Left ventricle myocardium inferior (tissue), 1 donor: ENCODE measurements at regions not wholly inside any gene's neighbourhood (a gene's known extent, or its start where the extent isn't known, plus 50 kb on each side); places are given as distances from the start of the nearest gene placed in this dataset.

ENCODE experiments used
- DNase-seq: peaks from one replicate; pipeline ENCODE4 v3.0.0-alpha.2; 2020
- H3K27ac ChIP-seq: fragments of 200-600 bp; replicated peaks from 2 replicates; pipeline ENCODE4 v1.8.0; 2021
- H3K27me3 ChIP-seq: fragments of 200-600 bp; 2 replicates; pipeline ENCODE4 v1.8.0; 2021; ENCODE audit warnings: low read depth
- H3K36me3 ChIP-seq: fragments of 200-600 bp; 2 replicates; pipeline ENCODE4 v1.8.0; 2021
- H3K4me1 ChIP-seq: fragments of 200-600 bp; 2 replicates; pipeline ENCODE4 v1.8.0; 2021
- H3K4me3 ChIP-seq: fragments of 200-600 bp; 2 replicates; pipeline ENCODE4 v1.8.0; 2021; ENCODE audit warnings: mild to moderate bottlenecking, moderate library complexity
- H3K9me3 ChIP-seq: fragments of 200-600 bp; replicated peaks from 2 replicates; pipeline ENCODE4 v1.8.0; 2021
- intact Hi-C: fragments of 100-400 bp; cut with micrococcal nuclease; formaldehyde crosslinking; loops from one replicate; pipeline ENCODE4 v1.11.0; 2022
- TF ChIP-seq, protein P1 (sequence below): fragments of 200-600 bp; IDR thresholded peaks from 2 replicates; pipeline ENCODE4 v1.8.0; 2021; ENCODE audit warnings: antibody characterized with exemption, mild to moderate bottlenecking, borderline replicate concordance
- donor health status: DM: no; HTN: yes; CAD: no; lungs with severe emphysema.

DNA sequence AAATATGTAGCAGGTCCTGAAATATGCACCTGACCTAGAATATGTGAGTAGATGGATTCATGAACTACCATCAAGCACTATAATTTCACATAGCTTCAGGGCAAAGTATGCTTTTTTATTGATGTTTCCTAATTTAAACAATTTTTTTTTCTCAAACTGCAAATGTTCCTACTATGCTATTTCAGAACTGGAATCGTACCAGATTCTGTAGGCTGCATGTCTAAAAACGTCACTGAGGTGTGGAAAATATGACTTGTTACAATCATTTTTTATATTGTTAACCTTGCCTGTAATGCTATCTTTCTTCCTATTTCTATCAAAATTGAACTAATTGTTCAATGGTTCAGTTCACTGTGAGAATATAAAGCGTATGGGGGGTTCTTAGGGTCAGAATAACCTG is 78.0 kb upstream of the RERGL start:
- Histone ChIP-seq H3K4me1 (peaks cover 6% of the 10 kb centered on the region), H3K4me3 (no peak overlapping the region), H3K27ac (no peak overlapping the region), H3K36me3 (no peaks in the 10 kb centered on the region), H3K9me3 (peaks cover 17% of the 10 kb centered on the region), H3K27me3 (no peaks in the 10 kb centered on the region)
- intact Hi-C loops = no loop called here
- TF ChIP-seq, protein P1, sequence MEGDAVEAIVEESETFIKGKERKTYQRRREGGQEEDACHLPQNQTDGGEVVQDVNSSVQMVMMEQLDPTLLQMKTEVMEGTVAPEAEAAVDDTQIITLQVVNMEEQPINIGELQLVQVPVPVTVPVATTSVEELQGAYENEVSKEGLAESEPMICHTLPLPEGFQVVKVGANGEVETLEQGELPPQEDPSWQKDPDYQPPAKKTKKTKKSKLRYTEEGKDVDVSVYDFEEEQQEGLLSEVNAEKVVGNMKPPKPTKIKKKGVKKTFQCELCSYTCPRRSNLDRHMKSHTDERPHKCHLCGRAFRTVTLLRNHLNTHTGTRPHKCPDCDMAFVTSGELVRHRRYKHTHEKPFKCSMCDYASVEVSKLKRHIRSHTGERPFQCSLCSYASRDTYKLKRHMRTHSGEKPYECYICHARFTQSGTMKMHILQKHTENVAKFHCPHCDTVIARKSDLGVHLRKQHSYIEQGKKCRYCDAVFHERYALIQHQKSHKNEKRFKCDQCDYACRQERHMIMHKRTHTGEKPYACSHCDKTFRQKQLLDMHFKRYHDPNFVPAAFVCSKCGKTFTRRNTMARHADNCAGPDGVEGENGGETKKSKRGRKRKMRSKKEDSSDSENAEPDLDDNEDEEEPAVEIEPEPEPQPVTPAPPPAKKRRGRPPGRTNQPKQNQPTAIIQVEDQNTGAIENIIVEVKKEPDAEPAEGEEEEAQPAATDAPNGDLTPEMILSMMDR = no peak
- DNase-seq = no peak

DNA sequence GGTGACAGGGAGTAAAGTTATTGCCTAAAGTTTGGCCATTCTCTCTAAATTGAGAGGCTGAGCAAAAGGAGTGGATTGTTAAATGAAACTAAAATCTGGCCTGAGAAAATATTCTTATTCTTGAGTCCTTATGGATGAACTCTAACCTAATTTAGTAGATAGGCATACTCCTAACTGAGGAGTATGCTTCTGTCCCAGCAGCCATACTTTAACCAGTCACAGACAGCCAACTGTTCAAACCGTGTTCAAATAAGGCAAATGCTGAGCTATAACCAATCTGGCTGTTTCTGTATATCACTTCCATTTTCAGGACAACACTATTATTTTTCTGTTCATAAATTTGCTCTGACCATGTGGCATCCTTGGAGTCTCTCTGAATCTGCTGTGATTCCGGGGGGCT is 75.9 kb upstream of the RERGL start:
- intact Hi-C loops = no loop called here
- DNase-seq = no peak
- Histone ChIP-seq H3K36me3 (no peaks in the 10 kb centered on the region), H3K9me3 (no peaks in the 10 kb centered on the region), H3K27me3 (no peaks in the 10 kb centered on the region), H3K4me3 (peak overlapping the region; percentile 22), H3K27ac (no peak overlapping the region), H3K4me1 (peaks cover 6% of the 10 kb centered on the region)
- TF ChIP-seq, protein P1 = no peak

DNA sequence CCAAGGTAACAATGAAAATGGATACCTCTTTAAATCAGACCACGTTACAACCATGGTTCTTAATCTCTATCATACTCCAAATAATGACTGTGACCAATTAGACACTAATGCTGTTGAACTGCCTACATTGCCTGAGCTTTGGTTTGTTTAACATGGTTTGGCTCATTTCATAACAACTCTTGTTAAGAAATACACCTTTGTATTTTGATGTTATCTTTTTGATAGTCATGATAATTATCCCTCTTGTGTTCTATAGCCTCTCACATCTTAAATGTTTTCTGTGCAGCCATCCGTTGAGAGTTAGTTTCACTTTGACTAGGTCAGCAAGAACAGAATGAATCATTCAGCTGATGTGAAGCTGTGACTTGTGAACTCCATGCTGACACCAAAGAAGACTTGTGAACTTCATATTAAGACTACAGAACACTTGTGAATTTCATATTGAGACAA is 75.5 kb upstream of the RERGL start:
- no peak for DNase-seq
- TF ChIP-seq, protein P1 = no peak
- H3K4me3 ChIP-seq = peak overlapping the region; percentile 22
- H3K36me3 ChIP-seq = no peaks in the 10 kb centered on the region
- no peaks in the 10 kb centered on the region for H3K27me3 ChIP-seq
- no peaks in the 10 kb centered on the region for H3K9me3 ChIP-seq
- intact Hi-C loops = no loop called here
- peaks cover 6% of the 10 kb centered on the region for H3K4me1 ChIP-seq
- H3K27ac ChIP-seq = no peak overlapping the region

DNA sequence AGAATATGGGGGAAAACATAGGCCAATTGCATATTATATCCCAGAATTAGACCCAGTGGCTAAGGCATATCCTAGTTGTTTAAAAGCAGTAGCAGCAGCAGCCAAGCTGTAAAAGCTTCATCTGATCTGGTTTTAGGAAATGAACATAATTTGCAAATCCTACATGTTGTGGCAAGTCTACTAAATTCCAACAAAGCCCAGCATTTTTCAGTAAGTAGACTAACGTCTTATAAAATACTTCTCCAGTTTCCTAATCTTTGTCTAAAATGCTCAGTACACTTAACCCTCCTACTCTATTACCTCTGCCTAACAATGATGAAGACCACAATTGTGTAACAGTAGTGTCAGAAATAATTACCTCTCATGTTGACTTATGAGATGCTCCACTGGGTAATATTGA is 70.9 kb upstream of the RERGL start:
- Histone ChIP-seq H3K36me3 (no peaks in the 10 kb centered on the region), H3K27me3 (no peaks in the 10 kb centered on the region), H3K27ac (no peak overlapping the region), H3K4me1 (peaks cover 3% of the 10 kb centered on the region), H3K4me3 (no peak overlapping the region), H3K9me3 (peaks cover 25% of the 10 kb centered on the region)
- TF ChIP-seq, protein P1 = no peak
- DNase-seq = no peak
- intact Hi-C loops = no loop called here

DNA sequence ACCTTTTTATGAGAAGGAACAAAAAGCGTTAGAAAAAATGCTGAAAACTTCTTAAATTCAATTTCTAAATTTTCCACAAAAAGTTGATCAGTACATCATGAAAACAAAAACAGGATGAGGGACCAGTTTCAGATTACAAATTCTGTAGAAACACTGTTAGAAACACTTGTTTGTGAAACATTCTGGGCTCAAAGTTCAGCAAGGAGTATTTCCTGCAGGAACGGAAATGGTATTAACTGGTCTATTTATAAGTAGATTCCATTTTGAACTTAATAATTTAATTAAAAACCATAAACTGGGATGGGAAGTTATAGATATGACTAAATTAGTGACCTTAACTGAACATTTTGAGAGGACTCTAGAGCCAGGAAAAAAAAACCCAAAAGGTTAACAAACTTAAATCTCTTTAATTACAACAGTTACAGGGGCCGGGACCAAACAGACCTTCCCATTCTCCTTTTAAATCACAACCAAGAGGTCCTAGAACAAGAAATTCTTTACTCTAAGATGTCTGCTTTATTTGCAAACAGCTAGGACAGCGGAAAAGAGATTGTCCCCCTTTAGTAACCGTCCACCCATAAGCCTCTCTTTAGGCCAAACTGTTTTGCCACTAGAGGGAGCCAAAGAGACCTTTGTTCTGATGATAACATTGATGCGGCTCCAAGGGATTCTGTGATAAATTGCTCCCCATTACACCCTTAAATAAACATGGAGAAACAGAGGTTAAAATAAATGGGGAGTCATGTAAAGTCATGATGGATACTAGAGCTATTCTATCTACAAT is 69.0 kb upstream of the RERGL start:
- no peak for DNase-seq
- intact Hi-C loops = no loop called here
- TF ChIP-seq, protein P1 = peak; percentile 59
- H3K27me3 ChIP-seq = no peaks in the 10 kb centered on the region
- no peaks in the 10 kb centered on the region for H3K36me3 ChIP-seq
- no peak overlapping the region for H3K27ac ChIP-seq
- no peak overlapping the region for H3K4me3 ChIP-seq
- peaks cover 33% of the 10 kb centered on the region for H3K9me3 ChIP-seq
- H3K4me1 ChIP-seq = no peaks in the 10 kb centered on the region
